Lower leg skin (tissue), 3 donors: ENCODE measurements at regions not wholly inside any gene's neighbourhood (a gene's known extent, or its start where the extent isn't known, plus 50 kb on each side); places are given as distances from the start of the nearest gene placed in this dataset.

Experiments used
- CTCF ChIP-seq, 3 donors: fragments of 450-650 bp; IDR thresholded peaks; one replicate each; pipeline ENCODE4 v1.5.1; 2016; ENCODE audit warnings: antibody characterized with exemption in 3 of 3, mild to moderate bottlenecking in 3 of 3, moderate library complexity in 2 of 3
- POLR2A ChIP-seq, 2 donors: fragments of 450-650 bp; IDR thresholded peaks; one replicate each; pipeline ENCODE4 v1.6.1; 2016 to 2017; ENCODE audit warnings: antibody characterized with exemption in 2 of 2, mild to moderate bottlenecking in 1 of 2, moderate library complexity in 1 of 2

GRCh38 chr18:8984131-8984721 is 118.3 kb upstream of the NDUFV2 start:
- no peak for TF ChIP-seq POLR2A (IDR thresholded peaks at IDR 0.05)
- TF ChIP-seq CTCF (IDR thresholded peaks at IDR 0.05), result no peak
